ENCODE measurements at regions not wholly inside any gene's neighbourhood (a gene's known extent, or its start where the extent isn't known, plus 50 kb on each side); places are given as distances from the start of the nearest gene placed in this dataset.

- Histone ChIP-seq H3F3A (ENCODE audit: low read depth) (no peaks in the 10 kb centered on the region), H3K79me2 (ENCODE audit: low read depth) (no peaks in the 10 kb centered on the region), H3K4me1 (no peaks in the 10 kb centered on the region), H3K27ac (no peak overlapping the region), H2AFZ (replicated peaks) (no peak overlapping the region), H3K9ac (no peak overlapping the region), H4K20me1 (ENCODE audit: low read depth) (no peaks in the 10 kb centered on the region), H3K4me3 (no peak overlapping the region), H3K27me3 (no peaks in the 10 kb centered on the region), H3K36me3 (no peaks in the 10 kb centered on the region), H3K9me3 (ENCODE audit: low read depth) (no peaks in the 10 kb centered on the region), H3K4me2 (no peak overlapping the region)
- no peaks in the 10 kb centered on the region for H3K4me1 Mint-ChIP-seq
- no peak overlapping the region for H3K27ac Mint-ChIP-seq
- peaks cover 2% of the 10 kb centered on the region for H3K9me3 Mint-ChIP-seq
- TF ChIP-seq EZH2 (IDR thresholded peaks at IDR 0.05) (no peak), EZH2phosphoT487 (IDR thresholded peaks at IDR 0.05) (no peak), CTCF (IDR thresholded peaks at IDR 0.05) (no peak)
- no peaks in the 10 kb centered on the region for H3K36me3 Mint-ChIP-seq
- DNase-seq (ENCODE audit: low spot score) = no peak
- peaks cover 5% of the 10 kb centered on the region for H3K27me3 Mint-ChIP-seq (ENCODE audit: insufficient read depth, low read depth)
- no peak overlapping the region for H3K4me3 Mint-ChIP-seq
These were observed 1598.4 kb upstream of the TMEM132C start for GRCh38 chr12:126668538-126668937.

- H3K9ac ChIP-seq = no peak overlapping the region
- H3K27ac Mint-ChIP-seq = no peak overlapping the region
- H3K27me3 ChIP-seq = no peaks in the 10 kb centered on the region
- H3K9me3 Mint-ChIP-seq = no peaks in the 10 kb centered on the region
- no peaks in the 10 kb centered on the region for H3F3A ChIP-seq (ENCODE audit: low read depth)
- no peaks in the 10 kb centered on the region for H3K36me3 Mint-ChIP-seq
- no peak overlapping the region for H3K4me2 ChIP-seq
- no peaks in the 10 kb centered on the region for H3K4me1 ChIP-seq
- no peak overlapping the region for H2AFZ ChIP-seq (replicated peaks)
- DNase-seq (ENCODE audit: low spot score) = no peak
- no peaks in the 10 kb centered on the region for H3K4me1 Mint-ChIP-seq
- H3K27me3 Mint-ChIP-seq (ENCODE audit: insufficient read depth, low read depth) = peaks cover 5% of the 10 kb centered on the region
- no peak for TF ChIP-seq EZH2phosphoT487 (IDR thresholded peaks at IDR 0.05)
- no peak for TF ChIP-seq EZH2 (IDR thresholded peaks at IDR 0.05)
- TF ChIP-seq CTCF (IDR thresholded peaks at IDR 0.05) = no peak
- no peak overlapping the region for H3K27ac ChIP-seq
- no peaks in the 10 kb centered on the region for H4K20me1 ChIP-seq (ENCODE audit: low read depth)
- no peaks in the 10 kb centered on the region for H3K9me3 ChIP-seq (ENCODE audit: low read depth)
- no peak overlapping the region for H3K4me3 Mint-ChIP-seq
- H3K4me3 ChIP-seq = no peak overlapping the region
- H3K36me3 ChIP-seq = no peaks in the 10 kb centered on the region
- no peaks in the 10 kb centered on the region for H3K79me2 ChIP-seq (ENCODE audit: low read depth)
These were observed 1598.0 kb upstream of the TMEM132C start for GRCh38 chr12:126668961-126669360.

- Mint-ChIP-seq H3K9me3 (no peaks in the 10 kb centered on the region), H3K27ac (no peak overlapping the region), H3K36me3 (no peaks in the 10 kb centered on the region), H3K4me1 (no peaks in the 10 kb centered on the region), H3K4me3 (no peak overlapping the region), H3K27me3 (ENCODE audit: insufficient read depth, low read depth) (peaks cover 2% of the 10 kb centered on the region)
- TF ChIP-seq EZH2phosphoT487 (IDR thresholded peaks at IDR 0.05) (no peak), CTCF (IDR thresholded peaks at IDR 0.05) (no peak), EZH2 (IDR thresholded peaks at IDR 0.05) (no peak)
- H3F3A ChIP-seq (ENCODE audit: low read depth) = no peaks in the 10 kb centered on the region
- H4K20me1 ChIP-seq (ENCODE audit: low read depth) = no peaks in the 10 kb centered on the region
- H3K27me3 ChIP-seq = no peaks in the 10 kb centered on the region
- H3K27ac ChIP-seq = no peak overlapping the region
- DNase-seq (ENCODE audit: low spot score) = no peak
- no peak overlapping the region for H3K9ac ChIP-seq
- H3K4me3 ChIP-seq = no peak overlapping the region
- no peaks in the 10 kb centered on the region for H3K79me2 ChIP-seq (ENCODE audit: low read depth)
- no peaks in the 10 kb centered on the region for H3K4me1 ChIP-seq
- H3K36me3 ChIP-seq = no peaks in the 10 kb centered on the region
- H3K4me2 ChIP-seq = no peak overlapping the region
- H3K9me3 ChIP-seq (ENCODE audit: low read depth) = no peaks in the 10 kb centered on the region
- no peak overlapping the region for H2AFZ ChIP-seq (replicated peaks)
These were observed 1590.5 kb upstream of the TMEM132C start for GRCh38 chr12:126676434-126676833.
